Psoas muscle (tissue), 7 donors: ENCODE measurements at regions not wholly inside any gene's neighbourhood (a gene's known extent, or its start where the extent isn't known, plus 50 kb on each side); places are given as distances from the start of the nearest gene placed in this dataset.
"Not testable (repeated sequence)": the region's sequence is repeated elsewhere in the genome, so short reads cannot be mapped to it uniquely, and the experiment has no call there.

Experiments
- ATAC-seq, 4 donors: fragments of 200-7000 bp; cut with Tn5 transposase; one replicate each; pipeline ENCODE4 v1.9.1; 2020; ENCODE audit warnings: moderate library complexity in 3 of 4, mild to moderate bottlenecking in 2 of 4
- DNase-seq, 2 donors: peaks; one replicate each; pipeline ENCODE4 v3.0.0-alpha.2; 2020
- H3K27ac ChIP-seq: fragments of 200-600 bp; one replicate; pipeline ENCODE4 v1.8.0; 2022
- H3K27me3 ChIP-seq, 3 donors: fragments of 200-600 bp in 1 of 3; one replicate each; pipeline versions ENCODE4 v1.6.1 to v1.8.0; 2013 to 2022; ENCODE audit warnings: low read length in 2 of 3, mild to moderate bottlenecking in 2 of 3, moderate library complexity in 1 of 3; ENCODE audit not compliant: insufficient read depth in 3 of 3
- H3K36me3 ChIP-seq, 2 donors: fragments of 200-600 bp in 1 of 2; one replicate each; pipeline versions ENCODE4 v1.6.1 to v1.8.0; 2013 to 2022; ENCODE audit warnings: low read depth in 1 of 2, mild to moderate bottlenecking in 1 of 2, moderate library complexity in 1 of 2; ENCODE audit not compliant: insufficient read depth in 1 of 2
- H3K4me1 ChIP-seq: fragments of 200-600 bp; one replicate; pipeline ENCODE4 v1.8.0; 2022
- H3K4me3 ChIP-seq: fragments of 200-600 bp; one replicate; pipeline ENCODE4 v1.8.0; 2022; ENCODE audit warnings: mild to moderate bottlenecking
- H3K9me3 ChIP-seq: fragments of 200-600 bp; one replicate; pipeline ENCODE4 v1.8.0; 2022
- CTCF ChIP-seq: fragments of 200-600 bp; IDR thresholded peaks from one replicate; pipeline ENCODE4 v1.8.0; 2022; ENCODE audit warnings: antibody characterized with exemption
- WGBS, 3 donors: extraction: QIAGEN DNeasy Blood & Tissue Kit; methylation state at CpG; one replicate each; pipeline versions ENCODE4 v1.1.6 to v1.1.7; 2013; 5-methylcytosine and 5-hydroxymethylcytosine counted together
- intact Hi-C, 2 donors: fragments of 100-400 bp; cut with DNase I; formaldehyde crosslinking; loops; one replicate each; pipeline versions ENCODE4 v1.11.0 to v1.14.2; 2022
- donor health status: healthy with polysubstance abuse.
- donor health status: DM: no; HTN: no; CAD: no; lungs with moderate emphysema.
- donor health status: Bipolar disorder and iron deficiency.
- donor health status: healthy.
- donor health status: DM: yes; HTN: yes; CAD: no.
- donor health status: DM: no; HTN: no; CAD: no.
- donor health status: DM: yes; HTN: yes; CAD: no.

GRCh38 chr12:127041985-127042625 is 1224.9 kb upstream of the TMEM132C start:
- H3K36me3 ChIP-seq = no peaks in the 10 kb centered on the region
- H3K9me3 ChIP-seq = no peaks in the 10 kb centered on the region
- no peaks in the 10 kb centered on the region for H3K27me3 ChIP-seq
- TF ChIP-seq CTCF = no peak
- H3K4me1 ChIP-seq = no peaks in the 10 kb centered on the region
- H3K4me3 ChIP-seq = no peak overlapping the region
- DNase-seq = no peak
- intact Hi-C loops = no loop called here
- ATAC-seq = no peak
- 92 to 96% (median 93%) methylated on average over 3 of the region's 3 CpGs for WGBS, 3 donors
- H3K27ac ChIP-seq = no peak overlapping the region

DNA sequence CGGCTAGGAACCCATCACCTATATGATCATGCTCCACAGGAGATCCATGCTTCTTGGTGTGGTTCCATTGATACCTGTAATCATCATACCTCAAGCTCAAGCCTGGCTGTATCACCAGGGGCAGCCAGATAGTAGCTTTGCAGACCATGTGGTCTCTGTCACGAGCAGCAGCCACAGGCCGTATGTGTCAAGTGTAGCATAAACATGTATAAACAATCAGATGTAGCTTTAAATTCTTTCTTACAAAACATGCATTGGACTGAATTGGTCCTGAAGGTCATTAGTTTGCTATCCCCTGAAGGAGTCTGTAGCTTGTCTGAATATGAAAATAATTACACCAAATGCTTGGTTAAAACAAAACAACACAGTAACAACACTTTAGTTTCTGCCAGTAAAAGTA is 1223.2 kb upstream of the TMEM132C start:
- no peak overlapping the region for H3K4me3 ChIP-seq
- WGBS, 3 donors = 82 to 92% (median 82%) methylated on average over 3 of the region's 3 CpGs
- intact Hi-C loops = no loop called here
- no peaks in the 10 kb centered on the region for H3K9me3 ChIP-seq
- DNase-seq (no peak), ATAC-seq (no peak)
- no peaks in the 10 kb centered on the region for H3K4me1 ChIP-seq
- H3K36me3 ChIP-seq = no peaks in the 10 kb centered on the region
- H3K27me3 ChIP-seq = no peaks in the 10 kb centered on the region
- H3K27ac ChIP-seq = no peak overlapping the region
- no peak for TF ChIP-seq CTCF

GRCh38 chr12:127044836-127045235 is 1222.1 kb upstream of the TMEM132C start:
- Histone ChIP-seq H3K27ac (no peak overlapping the region), H3K4me3 (no peak overlapping the region), H3K27me3 (no peaks in the 10 kb centered on the region), H3K9me3 (no peaks in the 10 kb centered on the region), H3K36me3 (no peaks in the 10 kb centered on the region), H3K4me1 (no peaks in the 10 kb centered on the region)
- no peak for TF ChIP-seq CTCF
- intact Hi-C loops = no loop called here
- DNase-seq (no peak), ATAC-seq (no peak)
- 7 to 14% (median 9%) methylated on average over 1 of the region's 1 CpG for WGBS, 3 donors

DNA sequence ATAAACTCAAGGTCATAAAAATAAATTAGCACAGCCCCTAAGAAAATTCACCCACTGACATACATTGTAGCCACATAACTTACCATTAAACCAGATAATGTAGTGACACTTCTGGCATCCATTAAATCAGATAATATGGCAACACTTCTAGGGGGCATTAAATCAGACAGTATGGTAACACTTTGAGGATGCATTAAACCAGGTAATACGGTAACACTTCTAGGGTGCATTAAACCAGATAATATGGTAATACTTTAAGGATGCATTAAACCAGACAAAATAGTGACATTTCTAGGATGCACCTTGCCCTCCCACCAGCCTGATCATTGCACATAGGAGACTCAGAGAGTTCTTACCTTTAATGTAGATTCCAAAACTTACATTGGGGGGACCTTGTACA is 1220.5 kb upstream of the TMEM132C start:
- Histone ChIP-seq H3K36me3 (no peaks in the 10 kb centered on the region), H3K9me3 (no peaks in the 10 kb centered on the region), H3K4me3 (no peak overlapping the region), H3K27ac (no peak overlapping the region), H3K27me3 (no peaks in the 10 kb centered on the region), H3K4me1 (no peaks in the 10 kb centered on the region)
- no peak for TF ChIP-seq CTCF
- ATAC-seq = no peak
- DNase-seq = no peak
- 83 to 85% (median 85%) methylated on average over 1 of the region's 1 CpG for WGBS, 3 donors
- intact Hi-C loops = no loop called here

DNA sequence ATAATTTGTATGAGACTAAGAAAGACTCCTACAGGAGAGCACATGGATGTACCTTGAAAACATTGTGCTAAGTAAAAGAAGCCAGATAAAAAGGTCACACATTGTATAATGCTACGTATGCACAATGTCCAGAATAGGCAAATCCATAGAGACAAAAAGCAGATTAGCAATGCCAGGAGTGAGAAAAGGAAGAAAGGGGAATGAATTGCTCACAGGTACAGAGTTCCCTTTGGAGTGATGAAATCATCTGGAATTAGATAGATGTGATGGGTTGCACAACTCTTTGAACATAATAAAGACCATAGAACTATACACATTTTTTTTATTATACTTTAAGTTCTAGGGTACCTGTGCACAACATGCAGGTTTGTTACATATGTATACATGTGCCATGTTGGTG is 1218.9 kb upstream of the TMEM132C start:
- Histone ChIP-seq H3K4me1 (no peaks in the 10 kb centered on the region), H3K9me3 (no peaks in the 10 kb centered on the region), H3K27ac (no peak overlapping the region), H3K36me3 (no peaks in the 10 kb centered on the region), H3K4me3 (no peak overlapping the region), H3K27me3 (no peaks in the 10 kb centered on the region)
- ATAC-seq (no peak), DNase-seq (no peak)
- 76 to 89% (median 81%) methylated on average over 1 of the region's 1 CpG for WGBS, 3 donors
- intact Hi-C loops = no loop called here
- no peak for TF ChIP-seq CTCF

DNA sequence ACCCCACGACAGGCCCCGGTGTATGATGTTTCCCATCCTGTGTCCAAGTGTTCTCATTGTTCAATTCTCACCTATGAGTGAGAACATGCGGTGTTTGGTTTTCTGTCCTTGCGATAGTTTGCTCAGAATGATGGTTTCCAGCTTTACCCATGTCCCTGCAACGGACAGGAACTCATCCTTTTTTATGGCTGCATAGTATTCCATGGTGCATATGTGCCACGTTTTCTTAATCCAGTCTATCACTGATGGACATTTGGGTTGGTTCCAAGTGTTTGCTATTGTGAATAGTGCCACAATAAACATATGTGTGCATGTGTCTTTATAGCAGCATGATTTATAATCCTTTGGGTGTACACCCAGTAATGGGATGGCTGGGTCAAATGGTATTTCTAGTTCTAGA is 1218.4 kb upstream of the TMEM132C start:
- H3K4me1 ChIP-seq, DNase-seq, H3K4me3 ChIP-seq, ATAC-seq, H3K27ac ChIP-seq, intact Hi-C loops, H3K27me3 ChIP-seq, H3K9me3 ChIP-seq, H3K36me3 ChIP-seq: not testable (repeated sequence)
- 81 to 90% (median 87%) methylated on average over 6 of the region's 6 CpGs for WGBS, 3 donors
